ENCODE measurements at regions not wholly inside any gene's neighbourhood (a gene's known extent, or its start where the extent isn't known, plus 50 kb on each side); places are given as distances from the start of the nearest gene placed in this dataset.
A peak's percentile ranks its signal among the peaks of the same experiment; 100 is the strongest.

- H3K9me3 ChIP-seq (ENCODE audit: low read depth), result no peaks in the 10 kb centered on the region
- no peak overlapping the region for H3K4me3 ChIP-seq
- no peak overlapping the region for H2AFZ ChIP-seq
- H3K9me2 ChIP-seq (ENCODE audit: insufficient read depth), result 0 out of 2 replicates have a peak, but pooled peaks cover 4% of the 10 kb centered on the region
- H3K4me2 ChIP-seq (ENCODE audit: unreplicated experiment), result no peak overlapping the region
- no peak overlapping the region for H3K9ac ChIP-seq
- no peaks in the 10 kb centered on the region for H4K20me1 ChIP-seq (ENCODE audit: insufficient read depth)
- TF ChIP-seq EZH2phosphoT487 (IDR thresholded peaks at IDR 0.05; ENCODE audit: insufficient read depth, low read depth), result no peak
- no peak for TF ChIP-seq EZH2 (IDR thresholded peaks at IDR 0.05; ENCODE audit: insufficient read depth, poor library complexity, severe bottlenecking)
- H3K4me1 ChIP-seq (ENCODE audit: insufficient read depth), result no peaks in the 10 kb centered on the region
- 0 out of 2 replicates have a peak, but pooled peaks cover 8% of the 10 kb centered on the region for H3F3A ChIP-seq (ENCODE audit: insufficient read depth)
- H3K36me3 ChIP-seq (ENCODE audit: low read depth), result no peaks in the 10 kb centered on the region
- in situ Hi-C loops (cut with MboI), result no loop called here
- no peaks in the 10 kb centered on the region for H3K79me2 ChIP-seq (ENCODE audit: insufficient read depth)
- H3K27me3 ChIP-seq (replicated peaks; ENCODE audit: insufficient read depth), result no peaks in the 10 kb centered on the region
- no peak overlapping the region for H3K27ac ChIP-seq
- DNase-seq, result no peak
Measured at GRCh38 chr6:140364916-140365315, 990.5 kb upstream of the CITED2 start.

- Histone ChIP-seq H3K36me3 (ENCODE audit: low read depth) (no peaks in the 10 kb centered on the region), H3K9me3 (ENCODE audit: low read depth) (no peaks in the 10 kb centered on the region), H3K79me2 (ENCODE audit: insufficient read depth) (no peaks in the 10 kb centered on the region), H3K4me2 (ENCODE audit: unreplicated experiment) (no peak overlapping the region), H3K9ac (no peak overlapping the region), H2AFZ (peak overlapping the region; percentile 18; the same call in 1 of the 2 replicates), H3K27ac (no peak overlapping the region), H3K9me2 (ENCODE audit: insufficient read depth) (0 out of 2 replicates have a peak, but pooled peaks cover 4% of the 10 kb centered on the region), H3K4me3 (no peak overlapping the region), H3K27me3 (replicated peaks; ENCODE audit: insufficient read depth) (no peaks in the 10 kb centered on the region), H3K4me1 (ENCODE audit: insufficient read depth) (no peaks in the 10 kb centered on the region), H3F3A (ENCODE audit: insufficient read depth) (no peaks in the 10 kb centered on the region), H4K20me1 (ENCODE audit: insufficient read depth) (no peaks in the 10 kb centered on the region)
- WGBS, 2 experiments (ENCODE audit: low coverage in 1 of 2, low lambda C conversion rate in 2 of 2, missing lambda C conversion rate in 2 of 2), result 77 to 79% methylated on average over 3 of the region's 3 CpGs
- no peak for DNase-seq
- in situ Hi-C loops (cut with MboI), result no loop called here
- TF ChIP-seq EZH2 (IDR thresholded peaks at IDR 0.05; ENCODE audit: insufficient read depth, poor library complexity, severe bottlenecking) (no peak), EZH2phosphoT487 (IDR thresholded peaks at IDR 0.05; ENCODE audit: insufficient read depth, low read depth) (no peak)
Measured at GRCh38 chr6:140360651-140361050, 986.2 kb upstream of the CITED2 start.

GRCh38 chr6:140355476-140355875 is 981.0 kb upstream of the CITED2 start:
- TF ChIP-seq EZH2 (IDR thresholded peaks at IDR 0.05; ENCODE audit: insufficient read depth, poor library complexity, severe bottlenecking), result no peak
- TF ChIP-seq EZH2phosphoT487 (IDR thresholded peaks at IDR 0.05; ENCODE audit: insufficient read depth, low read depth), result no peak
- Histone ChIP-seq H3K4me3 (no peak overlapping the region), H2AFZ (peak overlapping the region; percentile 5; the same call in 1 of the 2 replicates), H4K20me1 (ENCODE audit: insufficient read depth) (no peaks in the 10 kb centered on the region), H3K9me3 (ENCODE audit: low read depth) (no peaks in the 10 kb centered on the region), H3K4me2 (ENCODE audit: unreplicated experiment) (no peak overlapping the region), H3K4me1 (ENCODE audit: insufficient read depth) (no peaks in the 10 kb centered on the region), H3K27ac (no peak overlapping the region), H3K9ac (no peak overlapping the region), H3K9me2 (ENCODE audit: insufficient read depth) (no peaks in the 10 kb centered on the region), H3K36me3 (ENCODE audit: low read depth) (no peaks in the 10 kb centered on the region), H3K79me2 (ENCODE audit: insufficient read depth) (no peaks in the 10 kb centered on the region), H3K27me3 (replicated peaks; ENCODE audit: insufficient read depth) (no peaks in the 10 kb centered on the region), H3F3A (ENCODE audit: insufficient read depth) (no peaks in the 10 kb centered on the region)
- DNase-seq, result no peak
- WGBS, 2 experiments (ENCODE audit: low coverage in 1 of 2, low lambda C conversion rate in 2 of 2, missing lambda C conversion rate in 2 of 2), result 52 to 60% methylated on average over 1 of the region's 1 CpG
- in situ Hi-C loops (cut with MboI), result no loop called here

GRCh38 chr6:140354296-140354695 is 979.8 kb upstream of the CITED2 start:
- TF ChIP-seq EZH2phosphoT487 (IDR thresholded peaks at IDR 0.05; ENCODE audit: insufficient read depth, low read depth) (no peak), EZH2 (IDR thresholded peaks at IDR 0.05; ENCODE audit: insufficient read depth, poor library complexity, severe bottlenecking) (no peak)
- Histone ChIP-seq H3K79me2 (ENCODE audit: insufficient read depth) (no peaks in the 10 kb centered on the region), H3K9ac (no peak overlapping the region), H3K27ac (no peak overlapping the region), H3K4me1 (ENCODE audit: insufficient read depth) (no peaks in the 10 kb centered on the region), H3K27me3 (replicated peaks; ENCODE audit: insufficient read depth) (no peaks in the 10 kb centered on the region), H3F3A (ENCODE audit: insufficient read depth) (no peaks in the 10 kb centered on the region), H2AFZ (no peak overlapping the region), H3K36me3 (ENCODE audit: low read depth) (no peaks in the 10 kb centered on the region), H3K9me3 (ENCODE audit: low read depth) (no peaks in the 10 kb centered on the region), H3K9me2 (ENCODE audit: insufficient read depth) (no peaks in the 10 kb centered on the region), H3K4me2 (ENCODE audit: unreplicated experiment) (no peak overlapping the region), H4K20me1 (ENCODE audit: insufficient read depth) (no peaks in the 10 kb centered on the region), H3K4me3 (no peak overlapping the region)
- 100% methylated on average over 1 of the region's 1 CpG for WGBS, 2 experiments (ENCODE audit: low coverage in 1 of 2, low lambda C conversion rate in 2 of 2, missing lambda C conversion rate in 2 of 2)
- in situ Hi-C loops (cut with MboI), result no loop called here
- no peak for DNase-seq

- Histone ChIP-seq H3F3A (ENCODE audit: insufficient read depth) (no peaks in the 10 kb centered on the region), H3K27ac (no peak overlapping the region), H3K36me3 (ENCODE audit: low read depth) (no peaks in the 10 kb centered on the region), H2AFZ (peak overlapping the region; percentile 19; the same call in 1 of the 2 replicates), H3K79me2 (ENCODE audit: insufficient read depth) (no peaks in the 10 kb centered on the region), H4K20me1 (ENCODE audit: insufficient read depth) (no peaks in the 10 kb centered on the region), H3K9me2 (ENCODE audit: insufficient read depth) (no peaks in the 10 kb centered on the region), H3K9me3 (ENCODE audit: low read depth) (no peaks in the 10 kb centered on the region), H3K4me2 (ENCODE audit: unreplicated experiment) (no peak overlapping the region), H3K9ac (no peak overlapping the region), H3K4me1 (ENCODE audit: insufficient read depth) (no peaks in the 10 kb centered on the region), H3K27me3 (replicated peaks; ENCODE audit: insufficient read depth) (no peaks in the 10 kb centered on the region), H3K4me3 (no peak overlapping the region)
- 93 to 100% methylated on average over 1 of the region's 1 CpG for WGBS, 2 experiments (ENCODE audit: low coverage in 1 of 2, low lambda C conversion rate in 2 of 2, missing lambda C conversion rate in 2 of 2)
- in situ Hi-C loops (cut with MboI), result no loop called here
- DNase-seq, result no peak
- no peak for TF ChIP-seq EZH2phosphoT487 (IDR thresholded peaks at IDR 0.05; ENCODE audit: insufficient read depth, low read depth)
- TF ChIP-seq EZH2 (IDR thresholded peaks at IDR 0.05; ENCODE audit: insufficient read depth, poor library complexity, severe bottlenecking), result no peak
Measured at GRCh38 chr6:140353536-140353935, 979.1 kb upstream of the CITED2 start.

Data from GM23248 (cell line).